GM12875 (cell line): ENCODE measurements at regions not wholly inside any gene's neighbourhood (a gene's known extent, or its start where the extent isn't known, plus 50 kb on each side); places are given as distances from the start of the nearest gene placed in this dataset.

Experiments
- H3K4me3 ChIP-seq: one replicate; pipeline ENCODE4 v1.5.1; 2011; ENCODE audit warnings: low read depth, low read length, control low read depth
- TF ChIP-seq, protein P1 (sequence below): IDR thresholded peaks from 2 replicates; pipeline ENCODE4 v1.5.1; 2011; ENCODE audit warnings: low read depth, mild to moderate bottlenecking, control low read depth, inconsistent platforms, low read length, moderate library complexity, borderline replicate concordance; ENCODE audit not compliant: insufficient read depth

DNA sequence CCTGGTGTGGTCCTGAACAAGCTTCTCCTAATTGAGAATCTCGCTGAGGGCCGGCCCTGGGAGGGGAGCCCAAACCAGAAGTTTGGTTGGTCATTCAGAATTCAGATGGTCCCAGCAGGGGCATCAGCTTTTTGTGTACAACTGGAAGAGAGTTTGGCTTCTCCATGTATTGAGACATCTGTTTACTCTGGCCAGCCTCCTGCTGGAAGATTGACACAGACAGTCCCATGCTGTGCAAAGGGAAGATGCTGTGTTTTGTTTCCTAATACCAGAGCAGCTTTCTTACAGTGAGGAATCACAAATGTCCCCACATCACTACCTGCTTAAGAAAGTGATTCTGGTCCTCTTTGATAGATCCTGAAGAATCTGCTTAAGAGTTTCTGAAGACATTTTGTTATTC, 97.8 kb downstream of the PLEKHG1 start:
- TF ChIP-seq, protein P1, sequence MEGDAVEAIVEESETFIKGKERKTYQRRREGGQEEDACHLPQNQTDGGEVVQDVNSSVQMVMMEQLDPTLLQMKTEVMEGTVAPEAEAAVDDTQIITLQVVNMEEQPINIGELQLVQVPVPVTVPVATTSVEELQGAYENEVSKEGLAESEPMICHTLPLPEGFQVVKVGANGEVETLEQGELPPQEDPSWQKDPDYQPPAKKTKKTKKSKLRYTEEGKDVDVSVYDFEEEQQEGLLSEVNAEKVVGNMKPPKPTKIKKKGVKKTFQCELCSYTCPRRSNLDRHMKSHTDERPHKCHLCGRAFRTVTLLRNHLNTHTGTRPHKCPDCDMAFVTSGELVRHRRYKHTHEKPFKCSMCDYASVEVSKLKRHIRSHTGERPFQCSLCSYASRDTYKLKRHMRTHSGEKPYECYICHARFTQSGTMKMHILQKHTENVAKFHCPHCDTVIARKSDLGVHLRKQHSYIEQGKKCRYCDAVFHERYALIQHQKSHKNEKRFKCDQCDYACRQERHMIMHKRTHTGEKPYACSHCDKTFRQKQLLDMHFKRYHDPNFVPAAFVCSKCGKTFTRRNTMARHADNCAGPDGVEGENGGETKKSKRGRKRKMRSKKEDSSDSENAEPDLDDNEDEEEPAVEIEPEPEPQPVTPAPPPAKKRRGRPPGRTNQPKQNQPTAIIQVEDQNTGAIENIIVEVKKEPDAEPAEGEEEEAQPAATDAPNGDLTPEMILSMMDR = no peak
- no peak overlapping the region for H3K4me3 ChIP-seq

DNA sequence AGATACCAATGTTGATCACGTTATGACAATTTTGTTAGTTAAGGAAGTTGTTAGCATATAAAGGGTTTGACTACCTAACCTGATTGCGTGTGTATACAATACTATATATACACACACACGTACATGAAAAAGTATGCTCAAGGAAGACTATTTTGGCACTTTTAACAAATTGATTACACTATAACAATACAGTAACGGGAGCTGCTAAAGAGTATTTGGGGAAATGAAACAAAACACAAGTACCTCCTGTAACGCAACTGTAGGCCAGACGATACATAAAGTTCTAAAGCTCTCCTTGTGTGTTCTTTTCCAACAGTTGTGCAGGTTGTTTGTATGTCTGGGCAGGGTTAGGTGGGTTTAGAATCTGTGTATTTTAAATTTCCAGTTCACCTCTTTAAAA, 98.7 kb downstream of the PLEKHG1 start:
- no peak overlapping the region for H3K4me3 ChIP-seq
- TF ChIP-seq, protein P1 = no peak

- no peak overlapping the region for H3K4me3 ChIP-seq
- TF ChIP-seq, protein P1 = no peak
These were observed 103.0 kb downstream of the PLEKHG1 start for GRCh38 chr6:150702675-150703074.

GRCh38 chr6:150704447-150705192, 104.9 kb downstream of the PLEKHG1 start:
- TF ChIP-seq, protein P1 = no peak
- H3K4me3 ChIP-seq = no peak overlapping the region

DNA sequence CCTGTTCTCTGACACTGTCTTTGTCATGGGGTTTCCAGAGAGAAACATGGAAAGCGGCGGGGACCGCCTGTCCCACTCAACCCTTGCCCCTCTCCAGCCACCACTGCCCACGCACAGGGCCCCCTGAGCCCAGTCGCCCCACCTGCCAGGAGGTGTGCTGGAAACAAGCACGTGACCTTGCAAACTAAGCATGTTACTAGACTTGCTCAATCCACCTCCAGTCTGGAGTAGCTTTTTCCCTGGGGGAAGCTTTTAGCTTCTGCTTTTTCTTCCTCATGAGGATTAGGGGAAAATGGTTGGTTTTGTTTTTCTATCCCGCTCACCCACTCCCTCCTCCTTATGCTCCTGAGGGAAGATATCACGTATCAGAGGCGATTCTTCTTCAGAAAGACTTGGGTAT, 105.7 kb downstream of the PLEKHG1 start:
- TF ChIP-seq, protein P1 = no peak
- no peak overlapping the region for H3K4me3 ChIP-seq

DNA sequence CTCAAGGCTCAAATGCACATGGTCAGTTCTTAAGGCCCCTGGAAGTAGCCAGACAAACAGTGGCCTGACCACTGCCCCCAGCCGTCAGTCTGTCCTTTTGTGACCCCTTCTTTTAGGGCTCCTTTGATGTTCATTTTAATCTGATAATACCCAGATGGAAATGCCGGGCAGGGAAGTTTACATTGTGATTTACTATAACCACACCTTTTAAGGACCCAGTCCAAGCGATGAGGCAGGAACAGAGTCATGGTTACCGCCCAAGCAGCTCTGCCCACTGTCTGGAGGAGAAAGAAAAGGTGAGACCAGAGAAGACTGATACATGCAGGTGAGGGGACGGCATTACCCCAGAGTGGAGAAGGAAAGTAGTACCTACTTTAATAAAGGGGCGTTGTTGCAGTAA, 110.6 kb downstream of the PLEKHG1 start:
- TF ChIP-seq, protein P1 = no peak
- H3K4me3 ChIP-seq = no peak overlapping the region

DNA sequence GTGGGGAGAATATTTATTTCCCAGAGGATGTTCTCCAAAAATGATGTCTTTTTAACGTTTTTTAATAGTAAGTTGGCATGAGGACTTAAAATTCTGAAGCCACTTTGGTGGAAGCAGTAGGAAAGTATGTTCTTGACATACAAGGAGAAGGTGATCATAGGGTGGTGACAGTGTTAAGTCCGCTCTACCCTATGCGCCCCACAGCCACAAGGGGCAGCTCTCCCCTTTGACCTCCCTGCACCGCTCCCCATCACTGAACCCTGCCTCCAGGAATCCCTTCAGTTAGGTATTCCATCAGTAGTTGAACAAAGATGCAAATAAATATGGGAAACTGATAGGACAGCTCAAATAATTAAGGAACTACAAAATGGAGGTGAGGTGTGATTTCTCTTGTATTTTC, 111.4 kb downstream of the PLEKHG1 start:
- H3K4me3 ChIP-seq = no peak overlapping the region
- TF ChIP-seq, protein P1 = no peak
